NCI-H446 (cell line): ENCODE measurements at regions not wholly inside any gene's neighbourhood (a gene's known extent, or its start where the extent isn't known, plus 50 kb on each side); places are given as distances from the start of the nearest gene placed in this dataset.

Experiments
- DNase-seq, 2 experiments: peaks; one replicate each; lab custom pipeline; 2025; lab: John Stamatoyannopoulos, UW

GRCh38 chr21:16305686-16306085 is 575.9 kb downstream of the USP25 start:
- peak in 1 of 2 experiments; percentile 9 for DNase-seq

- DNase-seq: no peak
Observed at GRCh38 chr21:16307256-16307655, 577.5 kb downstream of the USP25 start.

GRCh38 chr21:16308269-16308668 is 578.5 kb downstream of the USP25 start:
- no peak for DNase-seq

GRCh38 chr21:16309250-16309971 is 579.6 kb downstream of the USP25 start:
- no peak for DNase-seq

- no peak for DNase-seq
Observed at GRCh38 chr21:16310176-16310575, 580.4 kb downstream of the USP25 start.

- no peak for DNase-seq
Observed at GRCh38 chr21:16311229-16311628, 581.4 kb downstream of the USP25 start.

GRCh38 chr21:16312321-16312720 is 582.5 kb downstream of the USP25 start:
- DNase-seq: no peak

- no peak for DNase-seq
Observed at GRCh38 chr21:16315223-16315622, 585.4 kb downstream of the USP25 start.

GRCh38 chr21:16318651-16319300 is 589.0 kb downstream of the USP25 start:
- DNase-seq: no peak

- DNase-seq: no peak
Observed at GRCh38 chr21:16320110-16320509, 590.3 kb downstream of the USP25 start.

- no peak for DNase-seq
Observed at GRCh38 chr21:16322454-16322853, 592.7 kb downstream of the USP25 start.

GRCh38 chr21:16323596-16323995 is 593.8 kb downstream of the USP25 start:
- DNase-seq: no peak

GRCh38 chr21:16324630-16325029 is 594.8 kb downstream of the USP25 start:
- no peak for DNase-seq

- peak; percentile 81 to 87 for DNase-seq
Observed at GRCh38 chr21:16330082-16330907, 600.5 kb downstream of the USP25 start.

GRCh38 chr21:16330908-16331268 is 601.1 kb downstream of the USP25 start:
- no peak for DNase-seq

- no peak for DNase-seq
Observed at GRCh38 chr21:16337266-16337665, 607.5 kb downstream of the USP25 start.

- no peak for DNase-seq
Observed at GRCh38 chr21:16342932-16343331, 613.1 kb downstream of the USP25 start.

GRCh38 chr21:16343776-16344175 is 614.0 kb downstream of the USP25 start:
- no peak for DNase-seq

- DNase-seq: no peak
Observed at GRCh38 chr21:16345757-16346156, 616.0 kb downstream of the USP25 start.

- DNase-seq: no peak
Observed at GRCh38 chr21:16347223-16347622, 617.4 kb downstream of the USP25 start.

GRCh38 chr21:16353764-16354163 is 624.0 kb downstream of the USP25 start:
- DNase-seq: no peak

- DNase-seq: peak; percentile 53 to 81
Observed at GRCh38 chr21:16357994-16358393, 628.2 kb downstream of the USP25 start.

GRCh38 chr21:16358784-16359183 is 629.0 kb downstream of the USP25 start:
- DNase-seq: no peak
